ENCODE measurements at regions not wholly inside any gene's neighbourhood (a gene's known extent, or its start where the extent isn't known, plus 50 kb on each side); places are given as distances from the start of the nearest gene placed in this dataset.

GRCh38 chr2:35428548-35428947 lies 927.0 kb upstream of the CRIM1 start:
- TF ChIP-seq, protein P1, sequence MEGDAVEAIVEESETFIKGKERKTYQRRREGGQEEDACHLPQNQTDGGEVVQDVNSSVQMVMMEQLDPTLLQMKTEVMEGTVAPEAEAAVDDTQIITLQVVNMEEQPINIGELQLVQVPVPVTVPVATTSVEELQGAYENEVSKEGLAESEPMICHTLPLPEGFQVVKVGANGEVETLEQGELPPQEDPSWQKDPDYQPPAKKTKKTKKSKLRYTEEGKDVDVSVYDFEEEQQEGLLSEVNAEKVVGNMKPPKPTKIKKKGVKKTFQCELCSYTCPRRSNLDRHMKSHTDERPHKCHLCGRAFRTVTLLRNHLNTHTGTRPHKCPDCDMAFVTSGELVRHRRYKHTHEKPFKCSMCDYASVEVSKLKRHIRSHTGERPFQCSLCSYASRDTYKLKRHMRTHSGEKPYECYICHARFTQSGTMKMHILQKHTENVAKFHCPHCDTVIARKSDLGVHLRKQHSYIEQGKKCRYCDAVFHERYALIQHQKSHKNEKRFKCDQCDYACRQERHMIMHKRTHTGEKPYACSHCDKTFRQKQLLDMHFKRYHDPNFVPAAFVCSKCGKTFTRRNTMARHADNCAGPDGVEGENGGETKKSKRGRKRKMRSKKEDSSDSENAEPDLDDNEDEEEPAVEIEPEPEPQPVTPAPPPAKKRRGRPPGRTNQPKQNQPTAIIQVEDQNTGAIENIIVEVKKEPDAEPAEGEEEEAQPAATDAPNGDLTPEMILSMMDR (IDR thresholded peaks at IDR 0.05) = no peak
- TF ChIP-seq POLR2A (IDR thresholded peaks at IDR 0.05) = no peak

Data from uterus (tissue), 2 donors.